ENCODE measurements at regions not wholly inside any gene's neighbourhood (a gene's known extent, or its start where the extent isn't known, plus 50 kb on each side); places are given as distances from the start of the nearest gene placed in this dataset.
A peak's percentile ranks its signal among the peaks of the same experiment; 100 is the strongest.

GRCh38 chr5:141786700-141787099, 91.5 kb downstream of the PCDH1 start:
- H2AK5ac ChIP-seq (ENCODE audit: low read depth, low read length): no peak overlapping the region
- no peaks in the 10 kb centered on the region for H3K79me1 ChIP-seq (ENCODE audit: low read depth, low read length)
- H2BK12ac ChIP-seq (ENCODE audit: low read depth, low read length): 0 out of 2 replicates have a peak overlapping the region, but pooled peaks have one; percentile 27
- H4K20me1 ChIP-seq (replicated peaks in 1 of 2; ENCODE audit: control insufficient read depth in 1 of 2, insufficient read depth in 2 of 2, low read length in 2 of 2): no peaks in the 10 kb centered on the region
- no peak overlapping the region for H3K18ac ChIP-seq (ENCODE audit: extremely low read depth, low read length)
- H3K4ac ChIP-seq (replicated peaks; ENCODE audit: insufficient read length, low read depth, low read length): no peak overlapping the region
- H4K5ac ChIP-seq (ENCODE audit: insufficient read length, low read depth, low read length): no peak overlapping the region
- ChIA-PET CTCF (ENCODE audit: partially characterized antibody) (interaction anchor here (0.7 to 16.7 kb wide), 8 partner anchors 9 to 117 kb away, joined by 3 to 210 read pairs (median 20); partner anchors contain the start of gene PCDH1), POLR2A (ENCODE audit: partially characterized antibody) (interaction anchor here (1.0 to 2.2 kb wide), 3 partner anchors 19 to 91 kb away, joined by 3 to 8 read pairs (median 3); partner anchors contain the start of gene PCDH1)
- peaks cover 0 to 11% (median 5%) of the 10 kb centered on the region in 4 experiments; a peak in 6 of 7 replicates for H3K4me1 ChIP-seq (replicated peaks in 1 of 4; ENCODE audit: control insufficient read depth in 3 of 4, insufficient read depth in 4 of 4, low read length in 3 of 4)
- H3K36me3 ChIP-seq (ENCODE audit: control insufficient read depth in 2 of 4, insufficient read depth in 4 of 4, low read length in 3 of 4): no peaks in the 10 kb centered on the region
- no peak overlapping the region for H3K23ac ChIP-seq (ENCODE audit: insufficient read length)
- H2AFZ ChIP-seq (ENCODE audit: low read length): no peak overlapping the region
- H3K27me3 ChIP-seq (replicated peaks in 1 of 4; ENCODE audit: control insufficient read depth in 3 of 4, extremely low read depth in 1 of 4, insufficient read depth in 3 of 4, low read length in 3 of 4): no peaks in the 10 kb centered on the region
- no peak overlapping the region for H2BK20ac ChIP-seq (ENCODE audit: low read length)
- H4K8ac ChIP-seq (ENCODE audit: extremely low read depth, insufficient read depth, low read length): no peak overlapping the region
- H3K14ac ChIP-seq (ENCODE audit: insufficient read length): no peak overlapping the region
- no peak overlapping the region for H3K4me2 ChIP-seq (ENCODE audit: insufficient read depth in 1 of 2, low read depth in 2 of 2, low read length in 2 of 2)
- no peak overlapping the region for H3K9ac ChIP-seq (replicated peaks in 1 of 4; ENCODE audit: extremely low read depth in 1 of 4, low read depth in 3 of 4, low read length in 3 of 4)
- no peak overlapping the region for H4K91ac ChIP-seq (replicated peaks; ENCODE audit: insufficient read length, low read length)
- H3K27ac ChIP-seq (ENCODE audit: low read depth, low read length): no peak overlapping the region
- DNase-seq (ENCODE audit: low read depth in 1 of 2, low spot score in 2 of 2) (no peak), FAIRE-seq (no peak)
- H2BK120ac ChIP-seq (replicated peaks; ENCODE audit: low read depth, low read length): no peak overlapping the region
- 98% methylated on average over 3 of the region's 3 CpGs; no CpG with 5 or more reads in 1 of the 2 experiments for WGBS, 2 experiments (ENCODE audit: extremely low coverage in 1 of 2, insufficient coverage in 1 of 2, insufficient read length in 1 of 2, insufficient replicate concordance in 2 of 2, low coverage in 1 of 2, low lambda C conversion rate in 2 of 2, missing lambda C conversion rate in 1 of 2)
- no peaks in the 10 kb centered on the region for H3K9me3 ChIP-seq (ENCODE audit: insufficient read depth in 2 of 2, low read depth in 1 of 2, low read length in 1 of 2)
- no peaks in the 10 kb centered on the region for H3K23me2 ChIP-seq (ENCODE audit: low read depth, low read length)
- H3K79me2 ChIP-seq (ENCODE audit: control insufficient read depth in 1 of 2, insufficient read depth in 2 of 2, low read length in 2 of 2): no peaks in the 10 kb centered on the region
- H3K4me3 ChIP-seq (ENCODE audit: extremely low read depth in 1 of 4, insufficient read depth in 2 of 4, low read depth in 3 of 4, low read length in 4 of 4): no peak overlapping the region
- H3K56ac ChIP-seq (replicated peaks; ENCODE audit: insufficient read length, low read depth, low read length): no peak overlapping the region
- TF ChIP-seq RBBP5 (IDR thresholded peaks at IDR 0.05; ENCODE audit: borderline replicate concordance, low read depth, low read length): no peak
- 0 out of 2 replicates have a peak overlapping the region, but pooled peaks have one; percentile 35 for H2BK5ac ChIP-seq (ENCODE audit: low read depth, low read length)
- no peak overlapping the region for H2BK15ac ChIP-seq (ENCODE audit: low read length)

Measured in H1 (cell line).